ENCODE measurements at regions not wholly inside any gene's neighbourhood (a gene's known extent, or its start where the extent isn't known, plus 50 kb on each side); places are given as distances from the start of the nearest gene placed in this dataset.

DNA sequence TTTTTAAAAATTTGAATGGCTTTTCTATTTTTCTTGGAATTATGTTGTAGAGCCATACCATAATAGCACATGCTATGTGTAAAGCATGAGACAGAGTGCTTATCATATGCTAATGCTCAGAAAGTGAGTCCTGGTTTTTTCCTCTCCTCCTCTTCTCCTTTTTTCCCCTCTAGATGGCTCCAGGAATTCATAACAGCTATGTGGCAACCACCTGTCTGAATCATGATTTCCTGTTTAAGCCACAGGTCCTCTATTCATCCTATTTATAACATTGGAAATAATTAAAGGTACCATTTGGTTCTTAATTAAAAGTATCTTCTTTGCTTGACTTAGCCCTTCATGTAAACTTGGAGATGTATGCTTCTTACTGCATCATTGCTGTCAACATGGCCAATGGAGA is 260.0 kb upstream of the MAP3K7 start:
- no peak for DNase-seq

DNA sequence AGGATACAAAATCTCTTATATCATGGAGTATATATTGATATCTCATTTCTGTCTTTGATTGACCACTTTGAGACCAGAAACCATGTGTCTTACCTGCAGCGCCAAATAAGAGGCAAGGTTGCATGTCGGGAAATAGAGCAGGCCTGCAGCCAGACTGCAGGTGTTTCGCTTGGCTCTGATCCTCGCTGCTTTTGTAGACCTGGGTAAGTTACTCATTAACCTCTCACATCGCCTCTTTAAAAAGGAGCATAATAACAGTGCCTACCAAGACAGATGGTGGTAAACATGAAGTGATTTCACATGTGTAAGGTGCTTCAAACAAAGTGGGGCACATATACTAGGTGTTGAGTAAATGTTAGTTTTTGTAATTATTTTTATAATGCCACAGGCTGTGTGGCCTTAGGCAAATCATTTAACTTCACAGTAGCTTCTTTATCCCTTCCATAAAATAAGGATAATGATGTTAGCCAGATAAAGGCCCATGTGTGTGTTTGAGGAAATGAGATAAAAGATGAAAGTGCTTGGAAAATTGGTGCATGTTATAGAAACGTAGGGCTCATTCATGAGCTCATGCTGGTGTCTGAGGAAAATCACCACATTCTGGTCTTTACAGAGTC is 248.8 kb upstream of the MAP3K7 start:
- no peak for DNase-seq

DNA sequence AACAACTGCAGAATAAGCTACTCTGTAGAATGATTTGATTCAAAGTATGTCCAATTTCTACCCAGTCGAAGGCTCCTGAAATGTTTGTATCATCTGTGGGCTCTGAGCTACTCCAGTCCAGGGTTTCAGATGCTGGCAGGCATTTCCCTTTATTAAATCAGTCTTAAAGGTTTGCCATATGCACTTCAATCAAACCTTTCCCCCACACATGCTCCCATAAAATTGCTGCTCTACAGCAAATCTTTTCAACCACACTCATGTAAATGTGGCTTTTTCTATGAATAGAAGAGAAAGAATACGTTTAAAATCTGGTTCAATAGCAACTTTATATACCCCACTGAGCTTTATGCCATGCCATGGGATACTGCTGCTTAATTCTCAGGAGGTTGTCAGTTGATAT is 242.4 kb upstream of the MAP3K7 start:
- DNase-seq, result no peak

DNA sequence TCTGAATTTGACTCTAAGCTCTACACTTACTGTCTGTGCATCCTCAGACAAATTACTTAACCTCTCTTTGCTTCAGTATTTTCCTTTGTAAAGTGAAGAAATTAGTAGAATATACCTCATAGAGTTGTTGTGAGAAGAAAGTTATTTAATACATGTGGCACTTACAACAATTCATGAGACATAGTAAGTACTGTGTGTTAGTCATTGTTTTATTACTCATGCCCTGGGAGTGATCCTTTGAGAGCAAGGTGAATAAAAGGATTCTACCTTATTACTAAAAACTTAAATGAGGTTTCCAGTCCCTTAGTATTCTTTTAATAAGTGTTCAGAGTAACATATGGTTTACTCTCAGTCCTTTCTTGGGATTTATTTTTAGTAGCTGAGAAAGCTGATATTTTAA is 233.6 kb upstream of the MAP3K7 start:
- no peak for DNase-seq

DNA sequence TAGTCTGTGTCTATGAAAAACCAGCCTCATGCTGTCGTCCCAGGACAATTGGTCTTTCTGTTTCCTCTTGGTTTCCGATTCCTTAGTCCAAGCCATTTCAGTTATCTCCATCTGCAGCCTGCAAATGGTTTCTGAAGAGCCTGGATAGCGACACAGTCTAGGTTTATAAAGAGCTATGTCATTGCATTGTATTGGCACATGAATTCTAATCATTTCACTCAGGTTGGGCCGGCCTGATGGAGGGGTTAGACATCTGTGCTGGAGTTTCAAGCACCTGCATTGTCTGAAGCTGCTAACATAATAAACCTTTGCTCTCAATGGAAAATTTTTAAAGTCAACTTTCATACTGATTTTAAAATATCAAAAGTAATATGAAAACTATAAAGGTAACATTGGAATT is 232.6 kb upstream of the MAP3K7 start:
- no peak for DNase-seq

DNA sequence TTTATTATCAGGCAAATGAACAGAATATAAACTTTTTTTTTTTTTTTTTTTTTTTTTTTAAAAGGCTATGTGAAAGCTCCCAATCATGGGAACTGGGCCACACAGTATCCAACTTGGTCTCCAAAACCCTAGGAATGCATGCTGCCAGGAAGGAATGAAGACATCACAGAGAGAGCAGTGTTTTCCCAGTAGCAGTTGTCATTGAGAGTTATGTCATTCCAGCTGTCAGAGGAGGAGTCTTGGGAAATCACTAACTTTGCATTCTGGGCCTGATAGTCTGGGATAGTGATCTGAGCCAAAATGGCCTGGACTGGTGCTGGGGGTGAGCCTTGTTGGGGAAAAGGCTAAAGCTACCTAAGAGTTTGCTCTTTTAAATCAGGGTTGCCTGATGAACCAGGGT is 231.3 kb upstream of the MAP3K7 start:
- peak in 1 of 51 donors; percentile 6 for DNase-seq

DNA sequence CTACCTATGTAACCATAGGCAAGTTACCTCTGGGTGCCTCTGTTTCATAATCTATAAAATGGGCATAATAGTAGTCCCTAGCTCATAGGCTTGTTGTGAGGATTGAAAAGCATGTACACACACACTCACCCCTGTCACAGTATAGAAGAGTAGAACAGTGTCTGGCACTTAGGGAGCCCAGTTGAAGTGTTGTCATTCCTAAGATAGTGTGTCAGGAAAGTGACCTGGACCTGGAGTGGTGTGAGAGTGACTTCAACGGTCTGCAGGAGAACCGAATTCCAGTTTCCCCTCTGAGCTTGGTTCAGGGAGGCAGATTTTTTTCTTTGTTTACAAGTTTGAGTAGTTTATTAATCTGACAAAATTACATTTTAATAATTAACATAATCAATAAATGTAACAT is 229.9 kb upstream of the MAP3K7 start:
- DNase-seq, result no peak

DNA sequence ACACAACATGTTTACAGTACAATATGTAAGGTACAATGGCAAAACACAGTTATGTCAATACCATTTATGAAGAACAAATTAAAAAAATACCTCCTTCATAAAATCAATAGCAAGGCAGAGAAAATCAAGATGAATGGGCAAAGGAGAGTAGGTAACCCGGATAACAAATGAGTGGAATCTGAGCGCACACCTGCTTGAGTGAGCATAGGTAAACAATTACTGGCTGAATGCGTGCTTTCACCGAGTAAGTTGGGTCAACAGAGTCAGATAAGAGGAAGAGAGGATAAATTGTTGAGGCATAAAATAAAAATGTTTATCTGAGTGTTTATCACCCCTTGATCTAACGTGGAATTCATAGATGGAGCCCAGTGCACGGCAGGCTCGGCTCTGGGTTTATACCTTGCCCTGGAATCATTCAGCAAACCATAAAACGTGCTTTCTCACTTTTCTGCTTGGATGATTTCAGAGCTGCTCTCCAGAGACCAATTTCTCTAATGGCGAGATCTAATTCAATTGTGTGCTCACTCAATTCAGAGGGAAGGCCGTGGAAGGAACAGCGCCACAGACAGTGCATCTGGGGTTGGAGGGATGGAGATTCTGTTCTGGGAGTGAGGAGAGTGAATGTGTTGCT is 224.8 kb upstream of the MAP3K7 start:
- no peak for DNase-seq

DNA sequence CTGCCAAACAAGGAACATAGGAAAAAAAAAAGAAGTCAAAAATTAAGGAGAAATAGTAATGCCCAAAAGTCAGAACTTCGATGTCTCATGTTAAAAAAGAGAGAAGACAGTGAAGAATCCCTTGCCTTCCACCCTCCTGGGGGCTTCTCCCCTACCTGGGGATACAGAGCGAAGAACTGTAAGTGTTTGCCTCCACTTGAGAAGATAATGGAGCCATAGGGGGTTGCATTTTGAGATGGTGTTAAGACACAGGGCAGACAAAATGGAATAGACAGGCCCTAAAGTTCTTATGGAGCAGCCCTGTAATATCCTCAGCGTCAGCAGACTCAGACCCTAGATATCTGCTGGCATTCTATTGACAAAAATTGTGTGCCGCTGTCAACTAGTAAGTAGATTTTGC is 222.2 kb upstream of the MAP3K7 start:
- DNase-seq, result no peak

DNA sequence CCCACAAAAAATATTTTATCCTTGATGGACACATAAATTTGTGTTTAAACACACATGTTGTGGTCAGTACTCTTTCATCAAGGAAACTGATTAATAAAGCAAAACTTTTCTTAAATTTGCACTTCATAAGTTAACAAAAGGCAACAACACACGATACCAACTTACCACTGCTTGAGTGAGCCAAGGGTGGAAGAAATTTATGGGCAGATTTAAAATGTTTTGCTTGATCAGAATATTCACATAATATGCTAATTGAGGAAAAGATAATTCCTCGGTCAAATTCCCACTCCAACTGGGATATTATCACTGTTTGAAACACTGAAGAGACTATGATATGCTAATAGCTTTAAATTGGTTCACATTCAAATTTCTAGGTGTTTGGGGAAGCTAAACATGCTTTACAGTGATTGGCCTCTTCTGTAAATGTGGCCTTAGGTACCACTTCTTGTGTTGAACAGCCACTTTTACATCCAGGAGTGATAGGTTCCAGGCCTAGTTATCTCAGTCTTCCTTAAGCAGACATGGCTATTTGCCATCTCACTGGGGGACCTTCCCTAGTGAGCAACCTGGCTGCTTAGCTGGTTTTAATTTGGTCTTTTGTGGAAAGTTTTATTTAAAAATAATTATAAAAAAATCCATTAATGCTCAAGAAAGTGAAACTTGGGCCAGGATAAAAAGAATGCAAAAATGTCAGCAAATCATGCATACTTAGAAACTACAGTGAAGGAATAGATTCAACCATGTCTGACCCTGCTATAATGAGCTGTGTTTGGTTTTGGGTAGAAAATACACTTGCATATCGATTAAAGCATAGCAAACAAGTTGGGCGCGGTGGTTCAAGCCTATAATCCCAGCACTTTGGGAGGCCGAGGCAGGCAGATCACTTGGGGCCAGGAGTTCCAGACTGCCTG is 221.2 kb upstream of the MAP3K7 start:
- no peak for DNase-seq

DNA sequence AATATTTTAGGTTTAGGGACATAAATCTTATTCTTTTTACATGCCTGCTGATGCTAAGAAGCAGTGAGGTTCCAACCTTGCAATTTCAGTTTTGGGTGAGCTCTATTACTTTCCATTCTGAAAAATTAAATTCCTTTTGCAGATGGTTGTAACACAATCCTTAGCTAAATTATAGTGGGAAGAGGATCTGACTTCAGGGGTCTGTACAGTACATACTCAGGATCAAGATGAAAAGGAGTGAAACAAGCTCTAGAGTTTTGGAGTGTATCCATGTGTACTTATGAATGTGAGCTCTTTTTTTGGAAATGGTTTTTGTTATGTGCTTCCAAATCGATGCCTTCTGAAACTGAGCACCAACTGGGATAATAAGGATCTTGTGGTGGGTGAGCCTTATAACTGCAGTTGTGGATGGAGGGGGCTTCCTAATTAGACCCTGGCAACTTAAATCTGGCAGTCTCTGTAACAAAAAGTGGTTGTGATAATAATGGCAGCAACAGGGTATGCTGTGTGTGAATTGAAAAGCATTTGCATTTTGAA is 218.8 kb upstream of the MAP3K7 start:
- DNase-seq, result no peak

DNA sequence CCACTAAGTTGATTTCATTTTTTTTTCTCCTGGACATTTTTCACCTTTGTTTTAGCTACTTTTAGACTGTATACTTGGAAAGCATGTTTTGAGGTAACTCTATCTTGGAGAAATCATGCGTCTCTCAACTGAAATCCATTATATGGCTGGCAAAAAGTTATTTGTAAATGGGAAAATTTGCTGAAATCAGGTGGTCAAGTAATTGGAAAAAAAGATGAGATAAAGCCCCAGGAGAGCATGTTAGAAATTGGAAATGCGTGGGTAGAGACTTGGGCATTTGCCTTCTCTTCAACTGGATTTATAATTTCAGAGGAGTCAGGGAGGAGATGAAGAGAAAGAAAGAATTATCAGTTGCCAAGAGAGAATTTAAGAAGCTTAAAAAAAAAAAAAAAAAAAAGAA is 217.1 kb upstream of the MAP3K7 start:
- DNase-seq, result no peak

DNA sequence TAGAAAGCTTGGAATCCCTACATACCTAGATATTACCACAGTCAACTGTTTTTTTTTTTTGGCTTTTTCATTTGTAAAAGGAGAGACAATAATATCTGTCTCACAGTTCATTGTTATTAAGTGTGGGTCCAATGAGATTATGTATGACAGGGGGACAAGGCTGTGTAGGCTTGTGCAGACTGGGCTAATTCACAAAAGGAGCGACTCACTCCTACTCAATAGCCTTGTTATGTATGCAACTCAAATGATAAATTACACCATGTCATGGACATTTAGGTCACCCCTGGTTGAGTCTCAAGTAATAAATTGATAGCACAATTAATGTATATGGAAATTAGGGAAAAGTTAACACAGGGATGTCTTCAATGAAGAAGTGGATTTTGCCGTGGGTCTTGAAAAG is 208.2 kb upstream of the MAP3K7 start:
- no peak for DNase-seq

DNA sequence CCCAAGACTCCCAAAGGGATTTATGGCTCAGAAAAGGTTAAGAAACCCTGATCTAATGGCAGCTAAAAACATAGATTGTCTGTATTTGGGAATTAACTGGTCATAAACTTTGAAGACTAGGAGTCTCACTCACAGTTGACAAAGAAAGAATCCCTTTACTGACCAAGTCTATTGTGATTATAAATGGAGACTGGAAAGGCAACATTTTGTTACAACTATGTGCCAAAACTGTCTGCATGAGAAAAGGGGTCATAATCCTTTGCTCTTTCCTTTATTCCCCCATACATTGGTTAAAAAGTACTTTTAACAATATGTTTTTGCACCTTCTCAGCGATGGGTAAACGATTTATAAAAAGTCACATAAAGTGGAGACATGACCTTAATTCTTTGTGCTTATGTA is 206.9 kb upstream of the MAP3K7 start:
- no peak for DNase-seq

DNA sequence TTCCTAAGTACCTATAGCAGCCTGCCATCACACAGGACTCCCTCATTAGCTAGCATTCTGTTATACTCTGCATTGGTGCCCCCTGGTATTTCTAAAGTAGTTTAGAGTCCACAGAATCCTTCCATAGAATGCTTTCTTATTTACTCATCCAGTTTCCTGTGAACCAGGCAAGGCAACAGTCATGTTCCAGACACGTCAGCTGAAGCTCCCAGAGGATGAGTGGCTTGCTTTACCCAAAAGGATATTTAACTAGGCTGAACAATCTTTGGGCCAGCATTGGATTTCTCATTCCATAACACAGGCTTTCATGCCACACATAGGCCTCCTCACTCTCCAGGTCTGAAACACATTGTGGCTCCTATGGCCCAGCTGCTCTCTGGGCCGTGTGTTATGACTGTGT is 203.8 kb upstream of the MAP3K7 start:
- no peak for DNase-seq

DNA sequence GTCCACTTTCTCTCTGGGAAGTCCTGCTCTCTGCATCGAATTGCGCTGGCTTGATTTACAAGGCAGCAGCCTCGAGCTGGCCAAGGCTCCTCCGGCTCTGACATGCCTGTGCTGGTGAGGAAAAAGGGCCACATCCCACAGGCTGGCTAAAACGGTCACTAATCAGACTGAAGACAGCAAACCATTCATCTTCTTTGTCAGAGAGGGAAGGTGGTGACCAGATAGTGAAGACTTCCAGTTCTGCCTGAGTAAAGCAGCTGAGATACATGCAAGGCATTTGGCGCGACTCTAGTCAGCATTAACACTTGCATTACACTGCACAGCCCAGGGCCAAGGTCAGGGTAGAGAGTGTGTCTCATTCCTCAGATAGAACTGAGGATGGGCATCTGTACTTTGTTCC is 203.2 kb upstream of the MAP3K7 start:
- DNase-seq, result no peak

DNA sequence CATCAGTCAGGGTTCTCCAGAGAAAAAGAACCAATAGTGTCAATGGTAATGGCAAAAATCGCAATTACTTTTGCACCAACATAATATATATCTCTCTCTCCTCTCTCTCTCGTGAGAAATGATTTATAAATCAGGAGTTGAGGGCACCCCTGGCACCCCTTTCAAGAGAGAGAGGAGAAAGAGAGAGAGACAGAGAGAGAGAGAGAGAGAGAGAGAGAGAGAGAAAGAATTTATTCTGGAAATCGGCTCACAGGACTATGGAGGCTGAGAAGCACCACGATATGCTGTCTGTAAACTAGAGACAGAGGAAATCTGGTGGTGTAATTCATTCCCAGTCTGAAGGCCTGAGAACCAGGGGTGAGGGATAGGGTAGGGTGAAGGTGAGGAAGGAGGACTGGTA is 201.9 kb upstream of the MAP3K7 start:
- DNase-seq, result no peak

DNA sequence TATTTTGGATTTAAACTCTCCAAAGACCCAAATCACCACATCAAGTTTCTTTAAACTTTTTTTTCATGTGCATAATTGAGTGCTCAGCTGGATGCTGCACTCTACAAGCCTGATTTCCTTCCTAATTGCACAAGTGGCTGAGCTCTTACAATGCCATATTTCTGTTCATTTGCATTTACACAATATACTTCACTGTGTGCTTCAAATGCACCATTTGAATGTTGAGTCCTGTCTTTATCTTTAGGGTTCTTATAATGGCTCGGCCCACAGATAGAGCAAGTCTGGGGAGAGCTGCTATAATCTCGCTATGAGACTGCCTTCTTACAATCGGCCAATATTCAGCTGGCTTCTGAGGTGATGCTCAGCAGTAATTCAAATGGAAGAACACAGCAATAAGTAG is 200.6 kb upstream of the MAP3K7 start:
- DNase-seq, result no peak

DNA sequence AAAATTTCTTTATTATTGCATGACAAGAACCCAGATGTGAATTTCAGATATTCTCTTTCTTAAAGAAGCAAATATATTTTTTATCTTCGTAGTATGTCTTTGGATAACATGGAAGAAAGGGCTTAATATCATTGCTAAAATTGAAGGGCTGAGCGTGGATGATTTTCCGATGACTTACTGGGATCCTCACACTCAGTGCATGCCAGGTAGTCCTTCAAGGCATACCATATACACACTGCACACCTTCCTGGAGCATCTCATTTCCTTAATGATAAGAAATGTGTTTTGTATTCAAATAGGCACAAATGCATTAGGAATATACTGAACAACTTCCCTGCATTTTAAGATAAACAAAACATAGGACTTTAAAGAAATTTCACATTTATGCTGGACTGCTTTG is 193.9 kb upstream of the MAP3K7 start:
- no peak for DNase-seq

DNA sequence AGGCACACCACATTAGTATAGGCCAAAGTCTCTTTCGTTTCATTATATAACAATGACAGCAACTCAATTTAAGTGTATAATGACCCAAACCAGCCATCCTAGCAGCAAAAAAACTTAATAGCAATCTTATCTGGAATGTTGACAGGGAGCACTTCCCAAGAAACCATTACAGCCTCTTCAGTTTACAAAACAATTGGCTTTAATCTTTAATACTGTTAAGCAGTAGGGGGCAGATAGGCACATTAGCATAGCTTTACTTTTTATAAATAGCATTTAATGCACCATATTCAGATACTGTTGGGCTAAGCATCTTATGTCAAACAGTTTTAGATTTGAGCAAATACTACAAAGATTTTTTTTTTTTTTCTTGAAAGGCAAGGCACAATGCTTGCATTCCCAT is 193.3 kb upstream of the MAP3K7 start:
- no peak for DNase-seq

DNA sequence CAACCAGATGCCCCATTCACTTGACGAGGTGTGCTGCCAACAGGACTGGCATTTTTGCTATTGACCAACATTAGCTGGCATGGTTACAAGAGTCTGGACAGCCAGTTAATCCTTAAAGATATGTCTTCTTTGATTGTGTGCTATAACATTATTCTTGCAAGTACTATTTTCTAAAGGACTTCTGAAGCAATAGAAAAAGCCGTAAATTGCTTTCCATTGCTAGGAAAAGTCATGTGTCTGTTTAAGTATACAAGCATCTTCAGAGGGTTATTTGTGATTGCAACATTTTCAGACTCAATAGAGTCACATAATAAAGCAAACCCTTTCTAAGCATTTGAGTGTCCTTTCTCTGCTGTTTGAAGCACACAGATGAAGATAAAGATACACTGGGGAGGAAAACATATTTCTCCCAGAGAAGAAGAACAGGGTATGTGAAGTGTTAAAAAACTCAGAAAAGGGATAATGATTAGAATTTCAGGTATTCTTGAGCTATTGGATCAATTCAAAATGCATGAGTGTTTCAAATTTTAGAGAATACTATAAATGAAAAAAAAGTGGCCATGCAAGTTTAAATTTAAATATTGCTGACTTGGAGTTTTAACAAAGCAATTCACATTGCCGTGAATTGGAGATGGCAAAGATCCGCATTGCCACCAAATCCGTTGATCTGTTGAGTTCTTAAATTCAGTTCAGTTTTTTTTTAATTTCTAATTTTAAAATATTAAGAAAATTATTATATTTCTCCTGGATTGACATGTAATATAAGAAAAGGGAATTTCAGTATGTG is 191.7 kb upstream of the MAP3K7 start:
- no peak for DNase-seq

DNA sequence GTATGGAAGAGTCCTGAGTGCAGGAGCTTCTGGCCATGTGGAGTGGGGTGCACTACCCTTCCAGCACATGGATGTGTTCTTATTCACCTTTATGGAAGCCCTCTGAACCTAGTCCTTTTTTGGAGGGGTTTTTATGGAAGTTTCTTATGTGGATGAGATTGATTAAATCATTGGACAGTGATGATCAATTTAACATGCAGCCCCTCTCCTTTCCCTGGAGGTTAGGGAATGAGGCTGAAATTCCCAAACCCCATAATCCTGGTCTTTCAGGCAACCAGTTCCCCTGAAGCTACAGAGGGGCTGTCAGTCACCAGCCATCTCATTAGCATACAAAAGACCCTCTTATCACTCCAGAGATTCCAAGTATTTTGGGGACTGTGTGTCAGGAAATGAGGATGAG is 183.9 kb upstream of the MAP3K7 start:
- no peak for DNase-seq
